GM21390 (cell line): ENCODE measurements at regions not wholly inside any gene's neighbourhood (a gene's known extent, or its start where the extent isn't known, plus 50 kb on each side); places are given as distances from the start of the nearest gene placed in this dataset.
"Not testable (repeated sequence)": the region's sequence is repeated elsewhere in the genome, so short reads cannot be mapped to it uniquely, and the experiment has no call there.

Source experiments
- ATAC-seq: cut with Tn5 transposase; IDR thresholded peaks from one replicate; pipeline ENCODE4 v1.9.1; 2021; ENCODE audit not compliant: unreplicated experiment

- no peak for ATAC-seq
Measured at GRCh38 chr14:22218728-22219127, 370.3 kb downstream of the DAD1 start.

- no peak for ATAC-seq
Measured at GRCh38 chr14:22213120-22213519, 375.9 kb downstream of the DAD1 start.

- ATAC-seq, result no peak
Measured at GRCh38 chr14:22210906-22211305, 378.1 kb downstream of the DAD1 start.

GRCh38 chr14:22210026-22210425 lies 379.0 kb downstream of the DAD1 start:
- ATAC-seq, result no peak

- ATAC-seq, result no peak
Measured at GRCh38 chr14:22203036-22203435, 386.0 kb downstream of the DAD1 start.

GRCh38 chr14:22202313-22202712 lies 386.7 kb downstream of the DAD1 start:
- ATAC-seq, result no peak

GRCh38 chr14:22200977-22201605 lies 387.9 kb downstream of the DAD1 start:
- peak; percentile 55 for ATAC-seq

- not testable (repeated sequence) for ATAC-seq
Measured at GRCh38 chr14:22200131-22200530, 388.9 kb downstream of the DAD1 start.

- no peak for ATAC-seq
Measured at GRCh38 chr14:22194664-22195063, 394.4 kb downstream of the DAD1 start.

GRCh38 chr14:22190411-22191191 lies 398.4 kb downstream of the DAD1 start:
- ATAC-seq, result no peak

- no peak for ATAC-seq
Measured at GRCh38 chr14:22189881-22190280, 399.1 kb downstream of the DAD1 start.

- no peak for ATAC-seq
Measured at GRCh38 chr14:22188318-22188717, 400.7 kb downstream of the DAD1 start.

GRCh38 chr14:22185789-22186188 lies 403.2 kb downstream of the DAD1 start:
- ATAC-seq, result no peak

GRCh38 chr14:22185191-22185590 lies 403.8 kb downstream of the DAD1 start:
- no peak for ATAC-seq

GRCh38 chr14:22184830-22185168 lies 404.2 kb downstream of the DAD1 start:
- no peak for ATAC-seq

GRCh38 chr14:22184157-22184829 lies 404.7 kb downstream of the DAD1 start:
- no peak for ATAC-seq

GRCh38 chr14:22180045-22180444 lies 409.0 kb downstream of the DAD1 start:
- ATAC-seq, result no peak

GRCh38 chr14:22179190-22179589 lies 409.8 kb downstream of the DAD1 start:
- no peak for ATAC-seq

- ATAC-seq, result no peak
Measured at GRCh38 chr14:22178333-22178839, 410.6 kb downstream of the DAD1 start.

- ATAC-seq, result no peak
Measured at GRCh38 chr14:22177870-22178269, 411.2 kb downstream of the DAD1 start.

- ATAC-seq, result no peak
Measured at GRCh38 chr14:22176957-22177356, 412.1 kb downstream of the DAD1 start.

GRCh38 chr14:22175278-22175558 lies 413.8 kb downstream of the DAD1 start:
- ATAC-seq, result not testable (repeated sequence)
